GM18861 (cell line): ENCODE measurements at regions not wholly inside any gene's neighbourhood (a gene's known extent, or its start where the extent isn't known, plus 50 kb on each side); places are given as distances from the start of the nearest gene placed in this dataset.
"Not testable (repeated sequence)": the region's sequence is repeated elsewhere in the genome, so short reads cannot be mapped to it uniquely, and the experiment has no call there.

ENCODE experiments used
- ATAC-seq: cut with Tn5 transposase; IDR thresholded peaks from one replicate; pipeline ENCODE4 v1.9.1; 2021; ENCODE audit not compliant: unreplicated experiment

DNA sequence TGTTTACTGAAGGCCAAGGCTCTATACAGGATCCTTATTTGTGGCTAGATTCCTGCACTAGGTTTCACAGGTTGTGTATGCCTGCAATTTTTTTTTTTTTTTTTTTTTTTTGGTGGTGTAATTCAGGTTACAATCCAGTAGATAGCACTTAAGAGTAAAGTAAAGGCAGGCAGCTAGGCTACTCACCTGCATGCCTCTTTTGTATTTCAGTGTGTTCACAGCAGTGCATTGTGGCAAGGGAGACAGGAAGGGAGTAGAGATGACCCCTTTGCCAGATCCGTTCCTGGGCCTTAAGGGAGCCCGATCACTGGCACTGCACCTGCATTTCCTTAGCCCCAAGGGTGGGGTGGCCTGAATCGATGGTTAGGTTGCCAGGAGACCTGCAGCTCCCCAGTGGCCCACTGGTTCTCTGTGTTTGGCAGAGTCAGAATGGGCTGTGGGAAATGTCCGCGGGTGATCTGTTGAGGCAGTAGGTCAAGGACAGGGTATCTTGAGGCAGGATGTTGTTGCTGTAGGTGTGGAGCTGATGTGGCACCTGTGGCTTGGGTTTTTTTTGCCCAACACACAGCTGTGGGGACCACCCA is 374.9 kb upstream of the AADAT start:
- ATAC-seq: no peak

GRCh38 chr4:170446782-170447181 is 357.0 kb upstream of the AADAT start:
- ATAC-seq: no peak

DNA sequence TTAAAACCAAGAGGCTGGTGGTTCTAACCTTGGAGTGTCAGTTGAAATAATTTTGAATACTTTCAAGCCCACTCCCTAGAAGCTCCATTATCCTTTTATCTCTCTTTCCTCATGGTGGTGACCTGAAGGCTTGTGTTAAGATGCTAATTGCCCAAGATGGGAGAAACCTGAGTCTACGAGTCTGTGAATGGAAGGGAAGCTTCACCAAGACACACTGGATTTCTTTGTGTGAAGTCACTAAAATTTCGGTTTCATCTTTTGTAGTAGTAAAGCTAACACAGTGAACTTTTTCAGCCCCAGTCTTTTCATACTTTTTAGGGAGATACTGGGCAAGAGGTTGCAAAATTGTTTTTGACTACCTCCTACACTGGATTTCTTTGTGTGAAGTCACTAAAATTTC is 351.4 kb upstream of the AADAT start:
- not testable (repeated sequence) for ATAC-seq

DNA sequence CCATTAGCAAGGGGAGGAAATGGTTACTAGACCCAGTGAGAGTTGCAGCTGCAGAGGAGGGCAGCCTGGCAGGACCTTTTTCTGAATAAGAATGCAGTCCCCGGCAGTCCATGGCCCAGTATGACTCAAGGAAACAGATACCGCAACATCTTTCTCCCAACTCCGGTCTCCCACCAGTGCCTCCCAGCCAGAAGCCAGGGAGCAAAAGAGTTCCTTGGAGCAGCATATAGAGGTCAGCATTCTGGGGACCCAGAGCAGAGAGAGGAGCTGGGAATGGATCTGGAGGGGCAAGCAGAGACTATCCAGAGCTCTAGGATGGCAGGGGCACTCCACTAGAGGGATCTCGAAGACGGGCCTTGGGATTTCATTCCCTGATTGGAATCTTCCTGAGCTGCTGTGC is 339.2 kb upstream of the AADAT start:
- no peak for ATAC-seq

DNA sequence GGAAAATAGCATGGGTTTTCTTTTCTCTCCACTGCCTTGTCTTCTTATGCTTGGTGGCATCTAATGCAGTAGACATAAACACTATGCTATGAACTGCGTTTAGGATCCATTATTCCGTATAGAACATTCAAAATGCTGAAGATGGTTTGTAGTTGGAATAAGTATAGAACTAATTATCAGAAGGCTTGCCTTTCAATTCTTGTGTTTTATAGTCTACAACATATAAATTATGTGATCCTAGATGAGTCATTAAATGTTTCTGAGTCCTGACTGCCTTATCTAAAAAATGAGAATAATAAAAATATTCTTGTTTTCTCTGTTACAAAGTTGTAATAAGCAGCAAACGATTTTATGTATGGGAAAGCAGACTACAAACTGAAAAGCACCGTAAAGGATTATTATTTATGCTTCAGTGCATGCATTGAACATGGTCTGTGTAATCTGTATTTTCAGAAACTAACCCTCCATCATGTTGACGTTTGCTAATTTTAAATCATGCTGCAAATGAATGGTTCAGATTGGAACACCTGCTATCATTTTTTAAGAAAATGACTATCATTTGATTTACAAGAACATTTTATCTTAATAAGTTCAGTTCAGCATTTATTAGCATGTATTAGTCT is 335.9 kb upstream of the AADAT start:
- ATAC-seq: no peak

GRCh38 chr4:170425040-170425439 is 335.3 kb upstream of the AADAT start:
- no peak for ATAC-seq

GRCh38 chr4:170423137-170423536 is 333.4 kb upstream of the AADAT start:
- ATAC-seq: no peak

- ATAC-seq: peak; percentile 99
Observed at GRCh38 chr4:170420255-170420693, 330.5 kb upstream of the AADAT start.

GRCh38 chr4:170414961-170415360 is 325.2 kb upstream of the AADAT start:
- ATAC-seq: no peak

GRCh38 chr4:170414360-170414759 is 324.6 kb upstream of the AADAT start:
- no peak for ATAC-seq

DNA sequence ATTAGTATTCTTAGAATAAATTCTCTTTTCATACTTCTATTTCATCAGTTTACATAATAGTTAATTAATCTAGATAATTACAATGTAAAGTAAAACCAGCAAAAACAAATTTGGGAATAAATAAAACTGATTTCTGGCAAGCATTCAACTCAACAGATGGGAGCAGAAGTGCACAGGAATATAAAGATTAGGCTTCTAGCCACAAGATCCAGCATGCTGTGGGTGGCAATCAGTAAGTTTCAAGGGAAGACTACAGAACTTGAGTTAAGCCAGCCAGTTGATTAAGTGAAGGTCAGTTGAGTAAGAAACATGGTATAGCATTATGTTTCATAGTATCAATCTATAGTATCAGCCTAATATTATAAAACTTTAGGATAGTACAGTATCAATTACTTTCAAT is 324.2 kb upstream of the AADAT start:
- no peak for ATAC-seq

- no peak for ATAC-seq
Observed at GRCh38 chr4:170400361-170400760, 310.6 kb upstream of the AADAT start.

DNA sequence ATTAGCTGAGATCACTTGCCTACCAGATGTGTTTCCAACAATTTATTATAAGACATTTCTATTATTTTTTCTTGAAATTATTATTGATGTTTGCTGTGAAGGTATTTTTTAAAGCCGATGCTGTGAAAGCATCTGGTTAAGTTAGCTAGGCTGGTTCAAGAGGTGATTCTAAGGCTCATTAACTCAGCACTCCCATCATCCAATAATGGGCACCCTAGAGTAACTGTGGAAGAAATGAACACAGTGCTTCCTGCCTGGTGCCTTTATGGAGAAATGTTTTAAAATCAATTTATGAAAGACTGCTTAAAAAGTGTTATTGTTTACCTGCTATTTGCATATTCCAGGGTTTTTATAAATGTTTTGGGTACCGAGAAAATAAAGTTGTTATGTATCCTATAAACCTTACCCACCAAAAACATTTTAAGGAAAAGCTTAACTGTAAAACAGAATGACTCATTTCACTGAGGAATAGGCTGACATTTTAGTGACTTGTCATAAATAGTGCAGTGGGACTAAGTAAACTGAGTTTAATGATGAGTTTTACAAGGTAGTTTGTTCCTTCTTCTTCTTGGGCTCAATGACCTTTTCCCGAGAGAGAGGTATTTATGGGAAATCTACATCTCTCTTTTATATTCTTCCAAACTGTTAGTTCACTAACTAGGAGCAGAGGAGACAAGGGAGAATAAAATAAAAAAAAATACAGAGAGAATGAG is 310.0 kb upstream of the AADAT start:
- ATAC-seq: no peak

- no peak for ATAC-seq
Observed at GRCh38 chr4:170398218-170398617, 308.5 kb upstream of the AADAT start.

DNA sequence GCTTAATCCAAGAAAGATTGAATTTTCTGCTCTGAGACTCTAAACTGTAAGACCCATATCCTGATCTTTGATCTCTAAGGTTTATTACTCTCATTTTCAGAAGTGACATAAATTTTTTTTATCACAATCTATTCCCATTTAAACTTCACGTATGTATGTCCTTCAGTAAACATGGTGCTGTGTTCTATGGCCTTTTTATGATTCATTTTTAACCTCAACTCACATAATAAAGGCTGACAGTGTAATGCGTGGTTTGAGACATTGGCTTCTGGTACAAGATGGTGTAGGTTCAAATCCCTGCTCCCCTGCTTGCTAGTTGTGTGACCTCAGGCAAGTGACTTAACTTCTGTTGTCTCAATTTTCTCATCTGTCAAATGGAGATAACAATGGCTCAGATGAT is 306.0 kb upstream of the AADAT start:
- no peak for ATAC-seq

GRCh38 chr4:170391066-170391740 is 301.4 kb upstream of the AADAT start:
- ATAC-seq: peak; percentile 71

DNA sequence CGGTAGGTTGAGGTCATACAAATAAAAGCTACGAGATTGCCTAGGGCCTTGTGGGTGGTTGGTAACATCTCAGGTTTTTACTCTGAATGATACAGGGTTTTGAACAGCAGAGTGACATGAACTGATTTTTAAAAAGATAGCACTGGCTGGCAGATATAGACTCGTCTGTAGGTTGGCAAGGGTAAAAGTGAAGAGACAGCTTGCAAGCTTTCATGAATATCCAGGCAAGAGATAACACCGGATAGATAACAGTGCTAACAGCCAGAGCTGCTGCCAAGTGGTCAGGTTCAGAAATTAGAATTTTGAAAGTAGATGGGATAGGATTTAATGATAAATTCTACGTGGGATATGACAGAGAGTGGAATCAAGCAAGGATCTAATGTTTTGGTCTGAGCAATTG is 299.7 kb upstream of the AADAT start:
- no peak for ATAC-seq

- no peak for ATAC-seq
Observed at GRCh38 chr4:170388255-170388654, 298.5 kb upstream of the AADAT start.

DNA sequence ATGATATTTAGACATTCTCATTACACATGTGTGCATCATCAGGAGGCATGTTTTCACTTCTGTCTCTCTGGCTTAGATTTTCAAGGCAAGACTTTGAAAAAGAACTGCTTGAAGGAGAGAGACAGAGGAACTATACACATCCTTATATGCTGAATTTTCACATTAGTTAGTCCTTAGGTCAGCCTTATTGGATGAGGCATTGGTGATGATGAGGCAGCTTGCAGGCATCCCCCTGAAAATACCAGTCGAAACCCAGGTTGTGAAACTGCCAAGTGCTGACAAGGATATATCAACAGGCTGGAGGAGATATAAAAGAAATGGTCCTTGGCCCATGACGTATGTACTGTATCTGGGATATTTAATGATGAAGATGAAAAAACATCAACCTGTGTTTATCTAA is 297.2 kb upstream of the AADAT start:
- no peak for ATAC-seq

DNA sequence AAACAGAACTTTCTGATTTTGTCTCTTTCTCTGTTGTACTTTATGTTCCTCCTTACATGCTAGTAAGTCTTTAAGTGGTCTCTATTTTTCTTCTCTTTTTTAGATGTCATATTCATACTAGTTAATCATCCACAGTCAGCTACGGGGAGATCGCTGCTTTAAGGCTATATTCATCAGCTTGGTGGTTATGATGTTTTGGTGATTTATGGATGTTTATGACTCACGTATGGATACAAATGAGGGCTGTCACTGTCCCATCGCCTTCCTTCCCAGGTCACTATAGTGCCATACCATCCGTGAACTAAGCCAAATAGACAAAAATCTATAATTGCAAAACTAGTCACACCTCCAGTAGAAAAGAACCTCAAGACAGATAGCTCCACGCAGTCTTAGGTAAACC is 296.8 kb upstream of the AADAT start:
- no peak for ATAC-seq

GRCh38 chr4:170374770-170375169 is 285.0 kb upstream of the AADAT start:
- ATAC-seq: peak; percentile 99

DNA sequence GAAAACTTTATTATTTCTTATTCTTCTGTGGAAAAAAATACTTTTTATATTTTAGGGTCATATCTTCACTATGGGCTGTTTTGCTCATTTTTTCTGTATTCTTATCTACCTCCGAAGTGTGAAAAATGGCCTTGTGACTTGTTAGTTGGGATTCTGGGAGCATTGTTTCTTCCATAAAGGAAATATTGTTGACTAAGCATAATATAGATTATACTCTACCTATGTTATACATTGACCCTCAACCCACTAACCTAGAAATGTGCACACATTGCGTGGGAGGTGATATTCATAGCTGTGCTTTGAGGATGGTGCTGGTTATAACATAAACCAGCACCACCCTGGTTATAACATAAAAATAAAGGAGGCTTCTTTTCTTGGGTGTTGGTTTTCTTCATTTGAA is 259.2 kb upstream of the AADAT start:
- no peak for ATAC-seq
